Dendritic cell treated with granulocyte-macrophage colony-stimulating factor and Interleukin-4, amounts not matched to agents 40 ng/mL and 50 ng/mL, for 4 days (primary cell): ENCODE measurements at regions not wholly inside any gene's neighbourhood (a gene's known extent, or its start where the extent isn't known, plus 50 kb on each side); places are given as distances from the start of the nearest gene placed in this dataset.
A peak's percentile ranks its signal among the peaks of the same experiment; 100 is the strongest.
"Not testable (repeated sequence)": the region's sequence is repeated elsewhere in the genome, so short reads cannot be mapped to it uniquely, and the experiment has no call there.

Source experiments
- H3K27ac Mint-ChIP-seq: one replicate; pipeline ENCODE4 v1.8.0; 2022; ENCODE audit warnings: mild to moderate bottlenecking, mixed read lengths
- H3K27me3 Mint-ChIP-seq: one replicate; pipeline ENCODE4 v1.8.0; 2022; ENCODE audit warnings: mild to moderate bottlenecking, mixed read lengths
- H3K36me3 Mint-ChIP-seq: one replicate; pipeline ENCODE4 v1.8.0; 2022; ENCODE audit warnings: low read depth, mixed read lengths
- H3K4me1 Mint-ChIP-seq: one replicate; pipeline ENCODE4 v1.8.0; 2022; ENCODE audit warnings: low read depth, mixed read lengths
- H3K4me3 Mint-ChIP-seq: one replicate; pipeline ENCODE4 v1.8.0; 2022; ENCODE audit warnings: mild to moderate bottlenecking, moderate library complexity, mixed read lengths
- H3K9me3 Mint-ChIP-seq: one replicate; pipeline ENCODE4 v1.8.0; 2022; ENCODE audit warnings: mixed read lengths
- intact Hi-C: fragments of 100-400 bp; cut with micrococcal nuclease; formaldehyde crosslinking; loops from one replicate; pipeline ENCODE4 v1.15.0; 2022

DNA sequence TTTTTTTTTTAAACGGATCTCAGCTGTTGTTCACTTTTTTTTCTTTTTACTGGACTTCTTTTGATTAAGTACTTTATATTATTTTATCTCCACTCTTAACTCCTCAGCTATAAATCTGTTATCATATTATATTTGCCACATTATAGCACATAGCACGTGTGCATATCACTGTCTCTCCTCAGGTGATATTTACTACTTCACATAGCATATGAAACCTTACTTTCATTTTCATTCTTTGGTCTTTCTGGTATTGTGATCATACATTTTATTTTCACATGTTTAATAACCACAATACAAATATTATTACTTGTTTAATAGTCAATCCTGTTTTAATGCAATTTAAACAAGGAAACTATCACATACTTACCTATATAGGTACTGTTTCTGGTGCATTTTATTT is 993.1 kb upstream of the TMEFF2 start:
- Mint-ChIP-seq H3K4me3 (peak overlapping the region; percentile 57), H3K36me3 (no peaks in the 10 kb centered on the region), H3K9me3 (no peaks in the 10 kb centered on the region), H3K27ac (peak overlapping the region; percentile 46), H3K27me3 (no peaks in the 10 kb centered on the region), H3K4me1 (peaks cover 6% of the 10 kb centered on the region)
- intact Hi-C loops = no loop called here

DNA sequence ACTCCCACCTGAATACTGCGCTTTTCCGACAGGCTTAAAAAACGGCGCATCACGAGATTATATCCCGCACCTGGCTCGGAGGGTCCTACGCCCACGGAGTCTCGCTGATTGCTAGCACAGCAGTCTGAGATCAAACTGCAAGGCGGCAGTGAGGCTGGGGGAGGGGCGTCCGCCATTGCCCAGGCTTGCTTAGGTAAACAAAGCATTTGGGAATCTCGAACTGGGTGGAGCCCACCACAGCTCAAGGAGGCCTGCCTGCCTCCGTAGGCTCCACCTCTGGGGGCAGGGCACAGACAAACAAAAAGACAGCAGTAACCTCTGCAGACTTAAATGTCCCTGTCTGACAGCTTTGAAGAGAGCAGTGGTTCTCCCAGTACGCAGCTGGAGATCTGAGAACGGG is 976.2 kb upstream of the TMEFF2 start:
- H3K9me3 Mint-ChIP-seq, intact Hi-C loops, H3K36me3 Mint-ChIP-seq, H3K27me3 Mint-ChIP-seq, H3K4me1 Mint-ChIP-seq, H3K27ac Mint-ChIP-seq: not testable (repeated sequence)
- H3K4me3 Mint-ChIP-seq = peak overlapping the region; percentile 49

DNA sequence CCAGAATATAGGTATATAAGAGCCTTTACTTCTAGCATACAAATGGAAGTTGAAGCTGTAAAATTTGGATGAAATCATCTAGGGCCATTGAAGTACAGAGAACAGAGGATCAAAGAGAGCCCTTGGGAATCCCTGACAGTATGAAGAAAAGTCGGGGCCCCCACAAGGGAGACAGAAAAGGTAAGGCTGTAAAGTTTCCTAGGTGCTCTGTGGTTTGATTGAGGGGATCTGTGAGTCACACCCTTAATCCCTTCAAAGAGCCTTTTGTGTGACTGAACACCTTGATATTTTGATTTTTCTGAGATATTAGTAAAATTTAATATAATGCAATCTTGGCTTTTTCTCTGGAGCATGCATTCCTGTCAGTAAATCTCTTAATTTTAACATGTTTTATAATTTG is 961.7 kb upstream of the TMEFF2 start:
- no peaks in the 10 kb centered on the region for H3K27me3 Mint-ChIP-seq
- no peaks in the 10 kb centered on the region for H3K9me3 Mint-ChIP-seq
- no peak overlapping the region for H3K4me3 Mint-ChIP-seq
- intact Hi-C loops = no loop called here
- no peaks in the 10 kb centered on the region for H3K36me3 Mint-ChIP-seq
- H3K27ac Mint-ChIP-seq = no peak overlapping the region
- H3K4me1 Mint-ChIP-seq = no peaks in the 10 kb centered on the region

DNA sequence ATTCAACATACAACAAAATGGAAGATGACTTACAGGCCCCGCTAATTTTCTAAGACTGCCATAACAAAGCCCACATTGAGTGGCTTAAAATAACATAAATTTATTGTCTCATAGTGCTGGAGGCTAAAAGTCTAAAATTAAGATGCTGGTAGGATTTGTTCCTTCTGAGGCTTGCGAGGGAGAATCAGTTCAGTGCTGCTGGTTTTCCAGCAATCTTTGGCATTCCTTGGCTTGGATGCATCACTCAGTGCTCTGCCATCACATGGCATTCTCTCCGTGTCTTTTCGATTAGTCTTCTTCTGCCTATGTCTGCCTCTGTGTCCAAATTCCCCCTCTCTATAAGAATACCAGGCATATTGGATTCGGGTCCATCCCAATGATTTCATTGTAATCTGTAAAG is 959.3 kb upstream of the TMEFF2 start:
- Mint-ChIP-seq H3K27ac (no peak overlapping the region), H3K9me3 (no peaks in the 10 kb centered on the region), H3K36me3 (no peaks in the 10 kb centered on the region), H3K4me1 (no peaks in the 10 kb centered on the region), H3K4me3 (no peak overlapping the region), H3K27me3 (no peaks in the 10 kb centered on the region)
- intact Hi-C loops = no loop called here

DNA sequence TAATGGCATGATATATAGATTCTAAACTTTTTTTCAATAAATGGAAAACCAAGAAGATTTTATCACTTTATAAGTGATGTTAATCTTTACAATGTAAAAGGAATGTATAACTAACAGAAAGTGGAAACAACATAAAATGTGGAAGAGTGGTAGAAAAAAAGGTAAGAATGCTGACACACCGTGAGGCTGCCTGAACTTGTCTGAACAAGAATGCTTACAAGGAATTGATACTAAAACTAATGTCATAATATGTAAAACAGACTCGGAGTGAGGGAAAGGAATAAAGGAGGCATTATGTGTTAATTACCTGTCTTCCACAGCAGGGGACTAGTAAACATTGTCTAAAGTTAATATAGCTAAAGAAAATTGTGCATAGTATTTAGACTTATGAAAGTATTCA is 958.8 kb upstream of the TMEFF2 start:
- Mint-ChIP-seq H3K27me3 (no peaks in the 10 kb centered on the region), H3K4me1 (no peaks in the 10 kb centered on the region), H3K9me3 (no peaks in the 10 kb centered on the region), H3K27ac (no peak overlapping the region), H3K4me3 (no peak overlapping the region), H3K36me3 (no peaks in the 10 kb centered on the region)
- intact Hi-C loops = no loop called here

DNA sequence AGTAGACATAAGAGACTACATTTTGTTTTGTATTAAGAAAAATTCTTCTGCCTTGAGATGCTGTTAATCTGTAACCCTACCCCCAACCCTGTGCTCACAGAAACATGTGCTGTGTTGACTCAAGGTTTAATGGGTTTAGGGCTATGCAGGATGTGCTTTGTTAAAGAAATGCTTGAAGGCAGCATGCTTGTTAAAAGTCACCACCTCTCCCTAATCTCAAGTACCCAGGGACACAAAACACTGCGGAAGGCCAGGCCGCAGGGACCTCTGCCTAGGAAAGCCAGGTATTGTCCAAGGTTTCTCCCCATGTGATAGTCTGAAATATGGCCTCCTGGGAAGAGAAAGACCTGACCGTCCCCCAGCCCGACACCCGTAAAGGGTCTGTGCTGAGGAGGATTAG is 947.7 kb upstream of the TMEFF2 start:
- H3K27ac Mint-ChIP-seq, H3K27me3 Mint-ChIP-seq, intact Hi-C loops, H3K4me1 Mint-ChIP-seq, H3K36me3 Mint-ChIP-seq, H3K4me3 Mint-ChIP-seq: not testable (repeated sequence)
- peaks cover 29% of the 10 kb centered on the region for H3K9me3 Mint-ChIP-seq

DNA sequence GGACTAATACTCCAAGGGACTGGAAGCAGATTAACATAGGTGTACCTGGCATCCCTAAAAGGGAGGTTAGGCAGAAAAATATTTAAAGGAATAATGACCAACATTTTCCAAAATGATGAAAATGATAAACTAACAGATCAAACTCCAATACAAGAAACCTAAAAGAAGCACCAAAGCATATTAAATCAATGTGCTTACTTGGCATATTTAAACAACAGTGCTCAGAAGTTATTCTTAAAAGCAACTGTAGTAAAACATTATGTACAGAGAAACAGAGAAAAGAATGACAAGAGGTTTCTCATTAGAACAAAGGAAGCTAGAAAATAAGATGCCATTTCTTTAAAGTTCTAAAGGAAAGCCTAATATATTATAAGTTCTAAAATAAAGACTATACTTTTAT is 947.3 kb upstream of the TMEFF2 start:
- intact Hi-C loops = no loop called here
- no peak overlapping the region for H3K27ac Mint-ChIP-seq
- no peaks in the 10 kb centered on the region for H3K27me3 Mint-ChIP-seq
- H3K4me3 Mint-ChIP-seq = no peak overlapping the region
- no peaks in the 10 kb centered on the region for H3K4me1 Mint-ChIP-seq
- no peaks in the 10 kb centered on the region for H3K36me3 Mint-ChIP-seq
- H3K9me3 Mint-ChIP-seq = peaks cover 29% of the 10 kb centered on the region

DNA sequence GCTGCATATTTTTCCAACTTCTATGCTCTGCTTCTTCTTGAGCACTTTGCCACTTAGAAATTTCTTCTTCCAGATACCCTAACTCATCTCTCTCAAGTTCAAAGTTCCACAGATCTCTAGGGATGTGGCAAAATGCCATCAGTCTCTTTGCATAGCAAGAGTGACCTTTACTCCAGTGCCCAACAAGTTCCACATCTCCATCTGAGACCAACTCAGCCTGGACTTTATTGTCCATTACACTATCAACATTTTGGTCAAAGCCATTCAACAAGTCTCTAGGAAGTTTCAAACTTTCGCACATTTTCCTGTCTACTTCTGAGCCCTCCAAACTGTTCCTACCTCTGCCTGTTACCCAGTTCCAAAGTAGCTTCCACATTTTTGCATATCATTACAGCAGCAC is 946.2 kb upstream of the TMEFF2 start:
- H3K27me3 Mint-ChIP-seq, H3K27ac Mint-ChIP-seq, H3K4me3 Mint-ChIP-seq, H3K36me3 Mint-ChIP-seq, H3K4me1 Mint-ChIP-seq, intact Hi-C loops: not testable (repeated sequence)
- peaks cover 29% of the 10 kb centered on the region for H3K9me3 Mint-ChIP-seq

DNA sequence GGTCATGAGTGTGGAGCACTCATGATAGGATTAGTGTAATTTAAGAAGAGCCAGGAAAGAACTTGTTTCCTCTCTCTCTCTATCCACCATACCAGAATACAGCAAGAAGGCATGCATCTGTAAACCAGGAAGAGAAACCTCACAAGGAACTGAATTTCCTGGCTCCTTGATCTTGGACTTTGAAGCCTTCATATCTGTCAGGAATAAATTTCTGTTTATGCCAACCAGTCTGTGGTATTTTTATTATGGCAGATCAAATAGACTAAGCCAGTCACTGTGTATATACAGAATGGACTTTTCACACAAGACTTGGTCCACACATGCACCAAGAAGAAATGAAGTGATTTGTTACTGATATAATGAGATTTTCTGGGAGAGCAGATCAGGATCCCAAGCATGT is 930.1 kb upstream of the TMEFF2 start:
- intact Hi-C loops = no loop called here
- Mint-ChIP-seq H3K4me1 (no peaks in the 10 kb centered on the region), H3K27ac (no peak overlapping the region), H3K27me3 (no peaks in the 10 kb centered on the region), H3K36me3 (no peaks in the 10 kb centered on the region), H3K4me3 (no peak overlapping the region), H3K9me3 (no peaks in the 10 kb centered on the region)

DNA sequence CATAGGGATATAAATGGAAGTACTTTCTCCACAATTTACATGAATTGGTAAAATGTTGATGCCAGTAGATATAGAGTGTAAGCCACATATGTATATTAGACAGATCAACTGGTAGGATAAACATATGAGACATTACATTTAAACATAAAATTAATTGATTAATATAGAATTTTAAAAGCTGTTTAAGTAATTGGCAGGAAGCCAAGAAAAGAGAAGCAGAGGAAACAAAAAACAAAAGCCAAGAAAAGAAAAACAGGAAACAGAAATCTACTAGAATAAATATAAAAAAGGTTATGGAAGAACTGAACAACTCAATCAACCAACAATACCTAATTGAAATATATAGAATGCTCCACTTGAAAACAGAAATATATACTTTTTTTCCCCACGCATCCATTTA is 920.1 kb upstream of the TMEFF2 start:
- intact Hi-C loops = no loop called here
- H3K27me3 Mint-ChIP-seq = no peaks in the 10 kb centered on the region
- H3K4me3 Mint-ChIP-seq = no peak overlapping the region
- no peaks in the 10 kb centered on the region for H3K9me3 Mint-ChIP-seq
- H3K27ac Mint-ChIP-seq = no peak overlapping the region
- no peaks in the 10 kb centered on the region for H3K36me3 Mint-ChIP-seq
- H3K4me1 Mint-ChIP-seq = no peaks in the 10 kb centered on the region

DNA sequence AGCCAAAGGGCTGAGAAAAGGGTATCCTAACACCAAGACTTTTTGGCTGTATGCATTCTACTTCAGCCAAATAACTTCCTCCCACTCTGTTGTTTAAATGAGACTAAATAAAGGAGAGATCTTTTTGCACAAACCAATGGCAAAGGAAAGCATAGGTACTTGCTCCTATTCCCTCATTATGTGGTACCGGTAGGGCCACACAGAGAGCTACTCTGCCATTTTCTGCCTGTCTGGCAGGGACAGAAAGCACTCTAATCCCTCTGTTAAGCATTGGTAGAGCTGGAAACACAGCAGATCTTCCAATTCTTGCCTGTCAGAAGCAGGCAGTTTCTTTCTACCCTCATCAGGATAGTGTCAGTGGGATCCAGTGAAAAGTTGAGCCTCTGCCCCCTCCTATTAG is 918.3 kb upstream of the TMEFF2 start:
- H3K36me3 Mint-ChIP-seq = no peaks in the 10 kb centered on the region
- H3K27ac Mint-ChIP-seq = no peak overlapping the region
- no peaks in the 10 kb centered on the region for H3K4me1 Mint-ChIP-seq
- intact Hi-C loops = no loop called here
- H3K27me3 Mint-ChIP-seq = no peaks in the 10 kb centered on the region
- no peaks in the 10 kb centered on the region for H3K9me3 Mint-ChIP-seq
- no peak overlapping the region for H3K4me3 Mint-ChIP-seq

DNA sequence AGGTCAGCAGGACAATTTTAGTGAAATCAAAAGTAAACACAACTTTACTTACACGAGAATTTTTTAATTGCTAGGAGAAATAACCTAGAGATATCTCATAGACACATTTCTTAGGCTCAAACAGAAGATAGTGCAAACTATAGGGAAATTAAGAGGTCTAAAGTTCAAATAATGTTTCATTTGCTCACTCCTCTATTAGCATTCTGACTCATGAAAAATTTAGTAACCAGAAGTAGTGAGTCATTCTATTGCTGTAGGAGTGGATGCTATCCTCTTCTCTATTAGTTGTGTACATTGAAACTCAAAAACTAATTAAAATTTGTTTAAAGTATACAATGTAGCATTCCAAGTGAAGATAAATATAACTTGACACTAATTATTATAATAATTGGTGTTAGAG is 908.3 kb upstream of the TMEFF2 start:
- Mint-ChIP-seq H3K27ac (no peak overlapping the region), H3K4me3 (no peak overlapping the region), H3K27me3 (no peaks in the 10 kb centered on the region), H3K4me1 (no peaks in the 10 kb centered on the region), H3K36me3 (no peaks in the 10 kb centered on the region), H3K9me3 (no peaks in the 10 kb centered on the region)
- intact Hi-C loops = no loop called here

DNA sequence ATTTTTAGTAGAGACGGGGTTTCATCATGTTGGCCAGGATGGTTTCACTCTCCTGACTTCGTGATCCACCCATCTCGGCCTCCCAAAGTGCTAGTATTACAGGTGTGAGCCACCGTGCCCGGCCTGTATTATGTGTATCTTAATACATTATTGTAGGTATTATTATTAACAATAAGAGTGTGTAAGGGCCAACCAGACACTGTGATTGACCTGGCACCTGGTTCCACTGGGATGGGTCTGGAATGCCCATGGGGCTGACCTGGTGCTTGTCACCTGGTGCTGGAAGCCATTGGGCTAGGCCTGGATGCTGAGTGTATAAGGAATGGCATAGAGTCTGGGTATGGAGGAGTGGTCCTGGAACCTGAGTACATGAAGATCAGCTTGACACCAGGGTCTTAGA is 906.9 kb upstream of the TMEFF2 start:
- intact Hi-C loops = no loop called here
- H3K27me3 Mint-ChIP-seq = no peaks in the 10 kb centered on the region
- no peaks in the 10 kb centered on the region for H3K9me3 Mint-ChIP-seq
- no peak overlapping the region for H3K27ac Mint-ChIP-seq
- no peaks in the 10 kb centered on the region for H3K4me1 Mint-ChIP-seq
- no peaks in the 10 kb centered on the region for H3K36me3 Mint-ChIP-seq
- no peak overlapping the region for H3K4me3 Mint-ChIP-seq

DNA sequence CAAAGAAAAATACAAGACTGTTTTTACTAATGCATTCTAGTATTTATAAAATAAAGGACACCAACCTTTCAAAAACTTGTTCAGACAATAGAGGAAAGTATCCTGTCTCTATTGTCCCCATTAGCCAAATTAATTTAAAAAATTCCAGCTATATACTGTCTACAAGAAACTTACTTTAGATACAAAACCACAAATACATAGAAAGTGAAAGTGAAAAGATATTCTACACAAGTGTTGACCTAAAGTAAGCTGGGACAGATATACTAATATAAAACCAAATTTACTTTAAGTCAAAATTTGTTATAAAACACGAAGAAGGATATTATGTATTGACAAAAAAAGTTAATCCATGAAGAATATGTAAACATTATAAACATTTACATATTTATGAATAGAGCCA is 893.3 kb upstream of the TMEFF2 start:
- H3K4me3 Mint-ChIP-seq = no peak overlapping the region
- H3K9me3 Mint-ChIP-seq = no peaks in the 10 kb centered on the region
- no peaks in the 10 kb centered on the region for H3K4me1 Mint-ChIP-seq
- H3K27me3 Mint-ChIP-seq = no peaks in the 10 kb centered on the region
- H3K27ac Mint-ChIP-seq = no peak overlapping the region
- intact Hi-C loops = no loop called here
- no peaks in the 10 kb centered on the region for H3K36me3 Mint-ChIP-seq

DNA sequence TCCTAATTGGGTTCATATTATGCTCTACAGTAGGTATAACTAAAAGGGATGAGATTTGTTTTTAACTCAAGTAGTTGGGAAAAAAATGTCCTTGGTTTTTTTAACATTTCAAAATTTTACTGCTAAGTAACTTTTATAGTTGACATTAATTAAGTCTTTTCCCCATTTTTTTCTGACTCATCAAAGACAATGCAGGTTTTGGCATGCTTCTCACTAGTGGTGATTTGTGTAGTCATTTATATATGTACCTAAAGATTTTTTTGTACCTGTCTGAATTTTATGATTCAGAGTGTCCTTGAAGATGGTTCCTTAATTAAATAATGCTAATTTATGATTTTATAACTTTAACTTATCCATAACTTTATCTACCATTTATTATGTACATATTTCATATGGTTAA is 882.3 kb upstream of the TMEFF2 start:
- H3K27ac Mint-ChIP-seq = no peak overlapping the region
- no peaks in the 10 kb centered on the region for H3K4me1 Mint-ChIP-seq
- H3K36me3 Mint-ChIP-seq = no peaks in the 10 kb centered on the region
- no peak overlapping the region for H3K4me3 Mint-ChIP-seq
- intact Hi-C loops = no loop called here
- no peaks in the 10 kb centered on the region for H3K27me3 Mint-ChIP-seq
- H3K9me3 Mint-ChIP-seq = peaks cover 10% of the 10 kb centered on the region

DNA sequence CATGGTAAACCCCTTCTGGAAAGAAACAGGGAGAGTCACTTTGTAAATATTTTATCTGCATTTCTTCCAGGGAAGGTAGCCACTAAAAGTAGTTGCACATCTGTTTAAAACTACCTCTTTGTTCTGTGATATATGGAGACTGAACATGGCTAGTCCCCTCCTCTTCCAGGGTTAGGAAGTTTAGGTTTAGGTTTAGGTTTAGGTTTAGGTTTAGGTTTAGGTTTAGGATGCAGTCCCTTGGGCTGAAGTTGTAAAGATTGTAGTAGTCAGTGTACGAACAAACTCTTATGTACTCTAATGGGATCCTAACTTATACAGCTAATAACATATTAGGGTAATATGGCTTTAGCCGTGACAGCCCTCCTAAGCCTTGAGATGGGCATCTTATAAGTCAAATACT is 880.2 kb upstream of the TMEFF2 start:
- Mint-ChIP-seq H3K4me3 (no peak overlapping the region), H3K36me3 (no peaks in the 10 kb centered on the region), H3K27me3 (no peaks in the 10 kb centered on the region), H3K27ac (no peak overlapping the region), H3K4me1 (no peaks in the 10 kb centered on the region), H3K9me3 (peaks cover 31% of the 10 kb centered on the region)
- intact Hi-C loops = no loop called here
